Hepatocyte (in vitro differentiated cells): ENCODE measurements at regions not wholly inside any gene's neighbourhood (a gene's known extent, or its start where the extent isn't known, plus 50 kb on each side); places are given as distances from the start of the nearest gene placed in this dataset.

ENCODE experiments used
- DNase-seq: peaks from one replicate; pipeline ENCODE4 v3.0.0-alpha.2; 2016; ENCODE audit warnings: low spot score
- H2AFZ ChIP-seq: fragments of 200-600 bp; sonication (generic); 2 replicates; pipeline ENCODE4 v1.6.0; 2016; ENCODE audit warnings: antibody characterized with exemption, mild to moderate bottlenecking
- H3K27ac ChIP-seq: fragments of 200-600 bp; sonication (generic); 2 replicates; pipeline ENCODE4 v1.5.1; 2016; ENCODE audit warnings: mild to moderate bottlenecking
- H3K27me3 ChIP-seq: fragments of 200-600 bp; sonication (generic); 2 replicates; pipeline ENCODE4 v1.6.1; 2016
- H3K36me3 ChIP-seq: fragments of 200-600 bp; sonication (generic); replicated peaks from 2 replicates; pipeline ENCODE4 v1.5.1; 2016; ENCODE audit warnings: low read depth; ENCODE audit not compliant: insufficient read depth
- H3K4me1 ChIP-seq: fragments of 200-600 bp; sonication (generic); 2 replicates; pipeline ENCODE4 v1.5.1; 2016; ENCODE audit warnings: mild to moderate bottlenecking, moderate library complexity; ENCODE audit not compliant: insufficient read depth
- H3K4me2 ChIP-seq: fragments of 200-600 bp; sonication (generic); 2 replicates; pipeline ENCODE4 v1.6.0; 2016
- H3K4me3 ChIP-seq: fragments of 200-600 bp; sonication (generic); 2 replicates; pipeline ENCODE4 v1.5.1; 2016; ENCODE audit warnings: mild to moderate bottlenecking
- H3K79me2 ChIP-seq: fragments of 200-600 bp; sonication (generic); 2 replicates; pipeline ENCODE4 v1.6.0; 2017; ENCODE audit warnings: mild to moderate bottlenecking
- H3K9me2 ChIP-seq: fragments of 200-600 bp; sonication (generic); replicated peaks from 2 replicates; pipeline ENCODE4 v1.6.0; 2017; ENCODE audit warnings: mild to moderate bottlenecking; ENCODE audit not compliant: insufficient read depth
- H3K9me3 ChIP-seq: fragments of 200-600 bp; sonication (generic); 2 replicates; pipeline ENCODE4 v1.5.1; 2016; ENCODE audit warnings: low read depth, mild to moderate bottlenecking
- H4K20me1 ChIP-seq: fragments of 200-600 bp; sonication (generic); 2 replicates; pipeline ENCODE4 v1.6.0; 2016; ENCODE audit warnings: mild to moderate bottlenecking; ENCODE audit not compliant: insufficient read depth, poor library complexity, severe bottlenecking
- CTCF ChIP-seq: fragments of 200-600 bp; sonication (generic); IDR thresholded peaks from 2 replicates; pipeline ENCODE4 v1.5.1; 2016; ENCODE audit warnings: antibody characterized with exemption, mild to moderate bottlenecking; ENCODE audit not compliant: poor library complexity
- EZH2 ChIP-seq: fragments of 200-600 bp; sonication (generic); IDR thresholded peaks from 2 replicates; pipeline ENCODE4 v1.6.1; 2016; ENCODE audit warnings: antibody characterized with exemption, mild to moderate bottlenecking, borderline replicate concordance
- EZH2phosphoT487 ChIP-seq: fragments of 200-600 bp; sonication (generic); IDR thresholded peaks from one replicate; pipeline ENCODE4 v1.6.1; 2018; ENCODE audit warnings: antibody characterized with exemption, mild to moderate bottlenecking, low read depth, moderate library complexity; ENCODE audit not compliant: unreplicated experiment, severe bottlenecking
- WGBS: methylation state at CpG from one replicate; pipeline ENCODE4 v1.1.6; 2016; ENCODE audit warnings: low lambda C conversion rate; ENCODE audit errors: missing lambda C conversion rate; 5-methylcytosine and 5-hydroxymethylcytosine counted together

GRCh38 chr2:145541028-145541427 is 1021.1 kb upstream of the ZEB2 start:
- H3K27me3 ChIP-seq = no peaks in the 10 kb centered on the region
- H3K4me3 ChIP-seq = no peak overlapping the region
- no peak overlapping the region for H3K27ac ChIP-seq
- no peaks in the 10 kb centered on the region for H4K20me1 ChIP-seq
- no peaks in the 10 kb centered on the region for H3K4me1 ChIP-seq
- H3K36me3 ChIP-seq = no peaks in the 10 kb centered on the region
- H3K9me2 ChIP-seq = no peaks in the 10 kb centered on the region
- no peaks in the 10 kb centered on the region for H3K9me3 ChIP-seq
- H3K79me2 ChIP-seq = no peaks in the 10 kb centered on the region
- no peak for TF ChIP-seq EZH2
- TF ChIP-seq CTCF = no peak
- no peak for TF ChIP-seq EZH2phosphoT487
- DNase-seq = no peak
- WGBS = 98% methylated on average over 2 of the region's 2 CpGs
- H3K4me2 ChIP-seq = no peak overlapping the region
- H2AFZ ChIP-seq = no peak overlapping the region

GRCh38 chr2:145538661-145539350 is 1018.9 kb upstream of the ZEB2 start:
- no peak for TF ChIP-seq EZH2phosphoT487
- TF ChIP-seq EZH2 = no peak
- TF ChIP-seq CTCF = no peak
- Histone ChIP-seq H3K9me2 (no peaks in the 10 kb centered on the region), H3K9me3 (no peaks in the 10 kb centered on the region), H3K79me2 (no peaks in the 10 kb centered on the region), H3K27ac (no peak overlapping the region), H3K4me3 (no peak overlapping the region), H3K36me3 (no peaks in the 10 kb centered on the region), H4K20me1 (no peaks in the 10 kb centered on the region), H3K4me1 (no peaks in the 10 kb centered on the region), H2AFZ (no peak overlapping the region), H3K4me2 (no peak overlapping the region), H3K27me3 (no peaks in the 10 kb centered on the region)
- no peak for DNase-seq
- WGBS = 65% methylated on average over 5 of the region's 5 CpGs

GRCh38 chr2:145530653-145531052 is 1010.7 kb upstream of the ZEB2 start:
- no peaks in the 10 kb centered on the region for H3K36me3 ChIP-seq
- H3K4me2 ChIP-seq = no peak overlapping the region
- no peak overlapping the region for H3K27ac ChIP-seq
- H3K79me2 ChIP-seq = no peaks in the 10 kb centered on the region
- H3K9me2 ChIP-seq = no peaks in the 10 kb centered on the region
- no peaks in the 10 kb centered on the region for H3K4me1 ChIP-seq
- DNase-seq = no peak
- TF ChIP-seq EZH2phosphoT487 = no peak
- no peaks in the 10 kb centered on the region for H4K20me1 ChIP-seq
- H3K9me3 ChIP-seq = no peaks in the 10 kb centered on the region
- H3K4me3 ChIP-seq = no peak overlapping the region
- H3K27me3 ChIP-seq = no peaks in the 10 kb centered on the region
- H2AFZ ChIP-seq = no peak overlapping the region

- TF ChIP-seq EZH2 = no peak
- TF ChIP-seq EZH2phosphoT487 = no peak
- TF ChIP-seq CTCF = no peak
- H3K79me2 ChIP-seq = no peaks in the 10 kb centered on the region
- H4K20me1 ChIP-seq = no peaks in the 10 kb centered on the region
- no peak for DNase-seq
- no peaks in the 10 kb centered on the region for H3K9me2 ChIP-seq
- H3K27me3 ChIP-seq = no peaks in the 10 kb centered on the region
- no peaks in the 10 kb centered on the region for H3K36me3 ChIP-seq
- 78% methylated on average over 1 of the region's 1 CpG for WGBS
- no peaks in the 10 kb centered on the region for H3K4me1 ChIP-seq
- H2AFZ ChIP-seq = no peak overlapping the region
- no peaks in the 10 kb centered on the region for H3K9me3 ChIP-seq
- no peak overlapping the region for H3K4me2 ChIP-seq
- no peak overlapping the region for H3K27ac ChIP-seq
- no peak overlapping the region for H3K4me3 ChIP-seq
Observed at GRCh38 chr2:145524836-145525235, 1004.9 kb upstream of the ZEB2 start.
